CD1c-positive myeloid dendritic cell (primary cell): ENCODE measurements at regions not wholly inside any gene's neighbourhood (a gene's known extent, or its start where the extent isn't known, plus 50 kb on each side); places are given as distances from the start of the nearest gene placed in this dataset.
"Not testable (repeated sequence)": the region's sequence is repeated elsewhere in the genome, so short reads cannot be mapped to it uniquely, and the experiment has no call there.

Source experiments
- DNase-seq: peaks from one replicate; pipeline ENCODE4 v3.0.0-alpha.2; 2016; ENCODE audit errors: extremely low spot score

DNA sequence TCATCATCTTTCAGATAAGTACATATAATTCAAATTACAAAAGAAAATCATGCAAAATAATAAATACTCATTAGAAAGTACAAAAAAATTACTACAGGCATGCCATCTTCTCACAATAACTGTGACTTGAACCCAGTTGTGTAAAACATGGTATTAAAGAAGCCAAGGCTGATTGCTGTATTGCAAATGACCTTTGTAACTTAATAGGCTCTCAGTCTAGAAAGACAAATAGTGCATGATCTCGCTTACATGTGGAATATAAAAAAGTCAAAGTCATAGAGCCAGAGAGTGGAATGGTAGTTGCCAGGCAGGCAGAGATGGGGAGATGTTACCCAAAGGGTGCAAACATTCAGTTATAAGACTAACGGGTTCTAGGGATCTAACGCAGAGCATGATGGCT, 626.1 kb downstream of the COL12A1 start:
- DNase-seq = no peak

DNA sequence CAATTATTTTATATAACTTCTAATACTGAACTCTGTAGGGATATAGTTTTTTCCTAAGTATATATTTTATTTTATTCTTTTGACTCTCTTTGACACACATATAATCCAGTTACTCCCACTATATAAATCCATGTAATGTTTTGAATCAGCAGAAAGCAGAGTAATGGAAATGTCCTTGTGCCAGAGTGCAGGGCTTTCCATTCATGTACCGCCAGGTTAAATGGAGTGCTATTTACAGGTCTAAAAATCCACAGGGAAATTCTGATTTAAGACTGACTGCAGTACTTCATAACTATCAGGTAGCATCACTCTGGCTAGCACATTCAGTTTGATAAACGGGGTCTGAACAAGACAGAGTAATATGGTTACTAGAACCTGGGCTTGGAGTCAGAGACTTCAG, 626.8 kb downstream of the COL12A1 start:
- DNase-seq = no peak

DNA sequence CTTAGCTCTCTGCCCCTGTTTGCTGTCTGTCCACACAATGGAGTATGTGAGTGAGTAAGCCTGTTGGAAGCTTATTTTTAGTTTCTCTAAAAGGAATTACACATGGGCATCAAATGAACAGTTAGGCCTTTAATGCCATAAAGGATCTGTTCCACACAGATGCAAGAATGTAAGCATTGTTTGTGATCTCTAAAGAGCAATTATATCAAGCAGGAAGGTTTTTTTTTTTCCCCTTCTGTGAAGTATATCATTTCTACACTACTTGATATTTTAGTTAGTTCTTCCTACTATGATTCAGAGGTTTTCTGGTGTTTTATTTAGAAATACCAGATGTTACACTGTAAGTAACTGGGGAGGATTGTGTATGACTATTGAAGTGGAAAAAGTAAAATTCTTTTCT, 627.5 kb downstream of the COL12A1 start:
- DNase-seq = no peak

DNA sequence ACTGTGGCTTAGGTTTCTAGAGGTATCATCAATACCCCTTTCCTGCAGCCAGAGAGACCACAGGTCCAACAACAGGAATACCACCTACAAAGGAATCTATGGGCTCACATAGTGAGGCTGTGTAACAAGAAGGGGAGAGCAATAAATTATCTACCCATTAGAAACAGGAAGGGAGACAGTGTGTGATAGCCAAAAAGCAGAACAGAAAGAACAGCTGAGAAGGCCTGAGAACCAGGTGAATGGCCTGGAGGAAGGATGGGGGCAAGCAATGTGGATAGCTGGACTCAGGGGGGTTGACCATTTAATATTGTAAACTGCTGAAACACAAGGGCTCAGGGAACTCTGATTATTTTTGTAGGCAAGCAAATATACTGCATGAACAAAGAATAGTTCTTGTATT, 628.2 kb downstream of the COL12A1 start:
- no peak for DNase-seq

DNA sequence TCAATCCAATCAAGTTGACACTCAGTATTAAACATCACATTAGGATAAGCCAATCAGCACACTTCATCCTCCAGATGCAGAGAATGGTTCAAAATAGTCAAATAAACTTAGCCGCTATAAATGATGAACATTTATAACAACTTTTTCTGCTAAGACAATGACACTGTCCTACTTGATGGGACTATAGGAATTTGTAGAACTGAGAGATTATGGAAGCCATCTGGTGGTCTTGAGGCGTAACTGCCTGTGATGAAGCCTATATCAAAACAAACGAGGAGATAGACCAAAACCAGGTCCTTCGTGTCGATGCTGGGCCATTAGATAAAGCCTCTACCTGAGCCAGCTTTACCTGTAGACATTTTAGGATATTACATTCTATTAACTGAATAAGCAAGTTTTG, 631.1 kb downstream of the COL12A1 start:
- DNase-seq = peak; percentile 8

DNA sequence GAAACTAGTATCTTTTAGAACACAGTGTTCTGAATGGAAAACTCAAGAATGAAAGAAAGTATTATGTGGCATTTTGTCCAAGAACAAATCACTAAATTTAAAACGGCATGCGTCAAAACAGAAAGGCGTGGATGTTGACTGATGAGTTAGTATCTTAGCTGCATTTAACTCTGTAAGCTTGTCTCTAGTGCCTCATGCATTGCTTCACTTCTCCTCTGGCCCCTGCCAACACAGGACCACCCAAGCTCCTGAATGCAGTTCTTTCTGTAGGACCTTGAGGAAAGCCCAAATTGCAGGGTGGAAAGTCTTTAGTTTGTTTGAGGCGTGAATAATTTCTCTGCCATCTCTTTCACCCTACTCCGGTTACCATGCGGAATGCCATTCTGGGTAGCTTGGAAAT, 632.2 kb downstream of the COL12A1 start:
- no peak for DNase-seq

DNA sequence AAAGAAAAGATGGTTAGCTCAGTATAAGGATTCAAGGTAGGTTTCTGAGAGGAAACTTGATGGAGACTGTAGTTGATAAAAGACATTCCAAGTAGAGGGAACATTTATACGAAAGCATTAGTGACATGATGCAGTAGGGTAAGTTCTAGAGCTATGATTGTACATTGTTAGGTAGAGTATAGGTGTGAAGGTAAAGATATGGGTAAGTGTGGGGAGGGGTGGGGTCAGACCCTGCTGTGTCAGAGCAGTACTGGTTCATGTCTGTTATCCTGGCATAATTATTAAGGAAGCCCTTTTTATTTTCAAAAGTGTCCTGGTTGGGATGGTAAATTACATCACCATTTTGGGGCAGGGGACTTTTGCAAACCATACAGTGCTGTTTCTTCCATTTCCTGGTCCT, 635.8 kb downstream of the COL12A1 start:
- no peak for DNase-seq

DNA sequence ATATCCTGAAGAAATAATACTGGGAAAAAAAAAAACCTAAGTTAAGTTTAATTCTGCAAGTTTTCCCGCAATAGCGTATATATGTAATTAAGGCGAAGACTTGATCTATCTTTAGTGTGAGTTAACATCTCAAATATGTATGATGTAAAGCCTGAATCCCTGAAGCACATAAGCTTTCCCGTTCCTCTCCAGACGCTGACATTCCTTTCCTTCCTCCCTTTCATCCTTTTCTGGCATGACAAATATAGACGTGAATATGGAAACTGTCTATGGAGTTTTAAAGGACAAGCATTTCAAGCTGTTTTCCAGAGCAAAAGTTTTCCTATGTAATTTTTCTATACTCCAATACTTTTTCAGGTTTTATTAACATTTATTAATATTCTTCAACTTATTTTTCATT, 637.0 kb downstream of the COL12A1 start:
- no peak for DNase-seq

DNA sequence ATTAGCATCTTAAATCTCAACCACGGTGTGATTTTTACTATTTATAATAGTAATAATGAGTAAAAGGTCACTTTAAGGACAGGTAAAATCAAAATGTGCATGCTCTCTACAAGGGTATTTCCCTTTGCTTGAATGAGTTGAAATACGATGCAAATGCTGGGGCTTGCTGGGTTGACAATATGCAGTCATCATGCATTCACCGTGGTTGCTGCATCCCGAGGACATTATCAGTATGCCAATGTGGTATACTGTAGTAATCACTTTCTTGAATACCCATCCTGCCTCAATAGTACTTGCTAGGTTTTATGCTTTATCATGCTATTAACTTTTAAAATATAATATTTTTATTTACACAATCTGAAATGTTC, 637.9 kb downstream of the COL12A1 start:
- not testable (repeated sequence) for DNase-seq

DNA sequence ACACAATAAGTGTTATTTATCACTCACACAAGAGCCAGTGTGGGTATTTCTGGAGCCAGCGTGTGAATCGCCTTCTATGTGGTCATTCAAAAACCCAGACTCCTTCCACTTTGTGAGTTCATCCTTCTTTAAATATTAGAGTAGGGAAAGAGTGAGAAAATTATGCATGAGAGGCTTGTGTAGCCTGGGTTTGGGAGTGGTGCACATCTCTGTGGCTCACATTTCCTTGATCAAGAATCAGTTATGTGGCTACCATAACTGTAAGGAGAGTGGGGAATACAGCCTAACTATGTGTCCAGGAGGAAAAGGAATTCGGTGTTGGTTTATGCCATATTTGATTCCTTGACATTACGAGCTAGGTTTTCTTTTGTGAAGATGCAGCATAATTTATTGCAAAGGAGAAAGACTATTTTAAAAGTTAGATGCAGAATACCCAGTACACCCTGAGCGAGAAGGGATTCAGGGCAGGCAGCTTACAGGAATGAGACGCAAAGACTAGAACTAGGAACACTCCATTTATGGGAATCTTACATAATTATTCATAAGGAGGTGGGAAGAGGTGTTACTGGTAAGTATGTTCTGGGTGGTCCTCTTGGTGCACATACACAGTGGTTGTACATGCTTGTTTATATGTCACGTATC, 638.5 kb downstream of the COL12A1 start:
- DNase-seq = no peak

DNA sequence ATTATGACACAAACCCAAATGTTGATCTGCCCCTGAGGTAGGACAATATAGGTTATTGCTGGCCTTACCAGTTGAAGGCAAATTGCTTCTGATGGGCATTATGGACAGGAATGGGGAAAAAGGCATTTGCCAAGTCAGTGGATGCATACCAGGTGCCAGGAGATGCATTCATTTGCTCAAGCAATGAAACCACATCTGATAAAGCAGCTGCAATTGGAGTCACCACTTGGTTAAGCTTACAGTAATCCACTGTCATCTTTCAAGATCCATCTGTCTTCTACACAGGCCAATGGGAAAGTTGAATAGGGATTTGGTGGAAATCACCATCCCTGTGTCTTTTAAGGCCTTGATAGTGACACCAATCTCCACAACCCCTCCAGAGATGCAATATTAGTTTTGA, 648.6 kb downstream of the COL12A1 start:
- DNase-seq = no peak

DNA sequence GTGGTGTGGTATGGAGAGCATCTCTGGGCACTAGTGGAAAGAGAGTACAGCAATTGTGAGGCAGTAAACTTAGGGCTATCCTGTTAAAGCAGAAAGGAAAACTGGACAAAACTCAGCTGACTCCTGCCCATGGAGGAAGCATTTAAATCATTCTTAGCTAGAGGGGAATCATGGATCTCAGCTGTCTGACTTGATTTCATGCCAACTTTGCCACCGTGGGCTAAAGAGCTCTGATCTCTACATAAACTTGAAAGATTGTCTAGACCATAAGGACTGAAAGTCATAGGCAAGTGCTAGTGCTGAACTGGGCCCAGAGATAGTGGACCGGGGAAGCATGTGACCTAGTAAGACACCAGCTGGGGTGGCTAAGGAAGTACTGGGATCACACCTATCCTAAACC, 651.8 kb downstream of the COL12A1 start:
- DNase-seq = no peak

DNA sequence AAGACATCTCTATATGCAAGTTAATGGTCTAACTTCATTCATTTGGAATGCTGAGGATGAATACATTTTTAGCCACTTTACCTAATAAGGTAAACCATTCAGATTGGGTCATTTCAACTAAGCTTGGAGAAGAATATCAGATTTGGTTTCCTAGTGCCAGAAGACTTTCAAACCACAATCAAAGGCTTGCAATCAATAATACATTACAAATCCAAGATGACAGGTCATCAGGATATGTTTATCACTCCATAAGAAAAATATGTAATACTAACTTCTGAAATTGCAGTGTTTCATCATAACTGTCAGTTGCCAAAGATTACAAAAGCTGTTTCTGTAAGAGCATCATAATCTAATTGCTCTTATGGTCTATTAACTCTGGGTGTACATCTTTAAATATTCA, 654.0 kb downstream of the COL12A1 start:
- DNase-seq = no peak

DNA sequence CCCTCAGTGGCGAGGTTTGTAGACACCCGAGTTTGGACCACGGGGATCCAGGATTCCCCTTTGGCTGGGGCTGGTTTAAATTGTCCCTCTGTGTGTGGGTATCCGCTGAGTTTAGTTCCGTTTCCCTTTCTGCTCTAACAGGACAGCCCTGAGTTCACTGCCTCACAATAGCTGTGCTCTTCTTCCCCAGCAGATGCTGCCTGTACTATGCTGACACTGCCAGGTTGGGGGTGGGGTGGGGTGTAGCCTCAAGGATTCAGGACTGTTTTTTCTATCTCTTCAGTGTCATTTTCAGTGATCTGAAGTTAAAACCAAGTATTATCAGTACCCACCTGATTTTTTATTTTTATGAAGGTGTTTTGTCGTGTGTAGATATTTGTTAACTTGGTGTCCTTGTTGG, 655.0 kb downstream of the COL12A1 start:
- DNase-seq = no peak

DNA sequence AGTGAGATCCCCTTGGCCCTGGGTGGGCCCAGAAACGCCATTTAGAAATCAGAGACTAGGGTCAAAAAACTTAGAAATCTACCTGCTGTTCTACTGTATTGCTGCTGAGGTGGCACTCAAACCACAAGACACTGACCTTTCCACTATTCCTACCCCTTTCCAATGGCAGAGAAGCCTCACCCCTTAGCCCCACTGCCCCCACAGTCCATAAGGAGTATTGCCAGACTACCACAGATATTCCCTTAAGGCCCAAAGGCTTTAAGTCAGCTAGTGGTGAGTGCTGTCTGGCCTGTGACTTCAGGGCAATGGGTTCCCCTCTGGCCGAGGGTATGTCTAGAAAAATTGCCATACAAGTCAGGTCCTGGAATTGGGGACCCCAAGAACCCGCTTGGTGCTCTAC, 656.1 kb downstream of the COL12A1 start:
- DNase-seq = no peak

DNA sequence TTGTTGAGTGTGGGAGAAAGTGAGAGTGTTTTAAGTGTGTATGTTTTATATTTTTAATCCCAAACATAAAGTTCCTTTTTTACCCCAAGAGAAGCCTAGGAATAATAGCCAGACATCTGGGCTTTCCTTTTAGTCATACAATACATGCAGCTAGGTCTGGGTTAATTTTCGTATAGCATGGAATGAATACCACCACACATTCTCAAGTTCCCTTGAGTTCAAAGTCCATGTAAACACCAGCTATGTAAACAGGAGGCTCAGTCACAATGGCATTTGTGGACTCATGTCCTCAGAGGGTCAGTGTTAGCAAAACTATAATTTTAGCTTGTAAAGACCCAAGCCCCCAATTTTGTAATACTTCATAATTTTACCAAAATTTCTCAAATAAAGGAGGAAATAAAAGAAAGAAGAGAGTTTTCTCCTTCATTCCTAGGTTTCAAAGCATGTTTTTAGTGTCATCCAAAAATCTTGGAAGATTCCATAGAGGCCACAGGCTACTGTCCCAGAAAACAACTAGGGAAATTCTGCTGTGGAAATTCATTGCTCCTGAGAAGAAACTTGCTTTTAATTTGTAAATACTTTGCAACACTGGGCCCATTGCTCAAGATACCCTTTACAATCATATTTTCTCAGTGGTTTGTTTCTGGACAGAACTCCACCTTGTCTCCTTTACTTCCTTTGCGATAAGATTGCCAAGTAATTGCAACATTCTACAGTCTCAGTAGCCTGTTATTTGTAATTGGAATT, 671.2 kb downstream of the COL12A1 start:
- no peak for DNase-seq

DNA sequence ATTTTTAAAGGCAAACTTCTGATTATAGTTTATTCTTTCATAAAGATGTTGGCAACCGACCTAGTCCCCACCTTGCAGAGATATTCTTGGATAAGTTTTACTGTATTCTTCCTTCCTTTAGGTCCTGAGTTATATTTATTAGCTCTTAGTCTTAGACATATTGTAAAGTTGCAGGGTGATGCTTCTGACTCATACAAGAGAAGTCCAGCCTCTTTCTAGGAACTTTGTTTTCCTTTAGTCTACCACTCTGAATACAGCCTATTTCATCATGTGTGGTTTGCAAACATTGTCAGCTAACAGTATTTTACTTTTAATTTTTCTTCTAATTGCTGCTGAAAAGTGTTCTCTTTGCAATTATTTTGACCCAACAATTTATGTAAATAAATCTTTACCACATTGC, 686.7 kb downstream of the COL12A1 start:
- no peak for DNase-seq

DNA sequence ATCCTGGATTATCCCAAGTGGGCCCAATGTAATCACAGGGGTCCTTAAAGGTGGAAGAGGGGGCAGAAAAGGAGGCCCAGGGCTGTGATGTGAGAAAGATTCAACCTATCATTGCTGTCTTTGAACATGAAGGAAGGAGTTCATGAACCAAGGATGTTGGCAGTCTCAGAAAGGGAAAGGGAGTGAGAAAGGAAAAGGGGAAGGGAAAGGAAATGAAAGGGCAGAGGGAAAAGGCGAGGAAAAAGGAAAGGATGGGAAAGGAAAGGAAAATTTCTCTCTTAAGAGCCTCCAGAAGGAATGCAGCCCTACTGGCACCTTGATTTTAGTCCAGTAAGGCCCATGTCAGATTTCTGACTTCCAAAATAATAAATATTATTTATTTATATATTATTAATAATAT, 687.8 kb downstream of the COL12A1 start:
- no peak for DNase-seq

DNA sequence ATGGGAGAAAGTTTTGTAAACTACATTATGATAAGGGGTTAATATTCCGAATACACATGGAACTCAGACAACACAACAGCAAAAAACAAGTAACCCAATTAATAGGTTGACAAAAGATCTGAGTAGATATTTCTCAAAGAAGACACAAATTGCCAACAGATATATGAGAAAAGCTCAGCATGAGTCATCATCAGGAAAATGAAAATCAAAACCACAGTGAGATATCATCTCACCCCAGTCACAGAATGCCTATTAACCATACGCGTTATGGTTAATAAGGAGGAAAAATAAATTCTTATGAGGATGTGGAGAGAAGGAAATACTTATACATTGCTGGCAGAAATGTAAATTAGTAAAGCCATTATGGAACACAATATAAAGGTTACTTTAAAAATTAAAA, 695.0 kb downstream of the COL12A1 start:
- DNase-seq = no peak

DNA sequence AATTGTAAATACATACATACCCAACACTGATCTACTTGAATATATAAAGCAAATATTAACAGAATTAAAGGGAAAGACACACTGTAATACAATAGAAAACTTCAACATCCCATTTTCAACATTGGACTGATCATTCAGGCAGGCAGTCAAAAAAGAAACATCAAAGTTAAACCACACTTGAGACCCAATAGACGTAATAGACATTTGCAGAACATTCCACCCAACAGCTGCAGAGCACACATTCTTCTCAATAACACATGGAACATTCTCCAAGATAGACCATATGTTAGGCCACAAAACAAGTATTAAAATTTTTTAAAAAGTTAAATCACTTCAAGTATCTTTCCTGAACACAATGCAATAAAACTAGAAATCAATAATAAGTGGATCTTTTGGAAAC, 698.2 kb downstream of the COL12A1 start:
- no peak for DNase-seq

DNA sequence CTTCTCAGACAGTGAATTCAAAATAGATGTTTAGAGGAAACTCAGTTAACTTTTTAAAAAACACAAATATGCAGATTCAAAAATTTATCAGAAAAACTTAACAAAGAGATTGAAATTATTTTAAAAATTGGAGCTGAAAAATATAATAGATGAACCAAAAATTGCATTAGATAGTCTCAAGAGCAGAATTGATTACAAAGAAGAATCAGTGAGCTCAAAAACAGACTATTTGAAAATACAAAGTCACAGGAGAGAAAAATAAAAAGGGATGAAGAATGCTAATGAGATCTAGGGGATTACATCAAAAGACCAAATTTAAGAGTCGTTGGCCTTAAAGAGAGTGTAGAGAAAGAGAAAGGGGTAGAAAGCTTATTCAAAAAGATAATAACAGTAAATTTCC, 700.5 kb downstream of the COL12A1 start:
- DNase-seq = no peak

DNA sequence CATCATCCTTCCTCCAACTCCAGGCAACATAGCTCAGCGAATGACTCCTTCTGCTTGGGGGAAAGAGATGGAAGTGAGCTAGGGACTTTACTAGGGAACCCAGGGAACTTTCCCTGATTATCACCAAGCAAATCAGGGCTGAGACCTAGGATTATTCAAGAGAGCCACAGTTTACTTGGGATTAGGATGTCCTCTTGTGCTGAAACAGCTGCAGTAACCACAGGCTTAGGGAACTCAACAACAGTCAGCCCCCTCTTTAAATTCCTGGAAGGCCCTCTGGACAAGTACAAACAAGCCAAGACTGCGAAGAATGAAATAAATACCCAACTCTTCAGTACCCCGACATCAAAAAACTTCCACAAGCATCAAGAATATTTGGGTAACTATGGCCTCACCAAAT, 700.9 kb downstream of the COL12A1 start:
- no peak for DNase-seq

DNA sequence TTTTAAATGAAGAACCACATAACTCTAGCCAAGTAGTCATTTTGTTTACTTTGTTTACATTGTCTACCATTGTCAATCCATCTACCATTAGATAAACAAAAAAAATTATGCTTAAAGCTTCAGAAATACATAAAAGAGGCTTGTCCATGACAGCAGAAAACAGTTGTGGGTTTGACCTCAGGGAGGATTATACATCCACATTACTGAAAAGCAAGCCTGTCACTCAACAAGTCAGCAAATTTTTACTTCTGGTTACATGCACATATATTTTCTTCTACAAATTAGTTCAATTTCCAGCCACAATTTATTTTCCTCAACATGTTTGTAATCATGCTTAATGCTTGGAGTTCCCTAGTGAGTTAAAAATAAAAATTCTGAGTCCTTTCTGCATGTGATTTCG, 713.3 kb downstream of the COL12A1 start:
- DNase-seq = no peak

DNA sequence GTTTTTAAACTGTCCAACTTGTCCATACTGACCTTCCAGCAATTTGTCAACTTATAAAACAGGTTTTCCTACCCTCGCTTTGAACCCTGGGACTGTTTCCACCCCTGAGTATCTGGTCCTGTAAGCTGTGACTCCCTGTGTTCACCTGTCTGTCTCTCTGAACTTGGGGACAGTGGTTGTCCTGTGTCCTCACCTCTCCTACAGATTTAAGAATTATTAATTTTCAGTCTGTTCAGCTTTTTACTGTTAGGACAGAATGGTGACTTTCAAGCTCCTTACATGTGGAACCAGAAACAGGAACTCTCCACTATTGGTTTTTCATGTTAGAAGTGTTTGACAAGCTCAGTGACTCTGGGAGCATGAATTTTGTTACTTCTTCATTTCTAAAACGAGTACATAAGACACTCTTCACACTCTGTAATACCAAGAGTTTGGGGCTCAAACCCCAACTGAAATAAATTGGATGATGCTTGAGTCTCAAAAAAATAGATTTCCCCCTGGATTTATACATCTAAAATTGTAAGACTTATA, 713.9 kb downstream of the COL12A1 start:
- DNase-seq = no peak
